SU-DHL-6 (cell line): ENCODE measurements at regions not wholly inside any gene's neighbourhood (a gene's known extent, or its start where the extent isn't known, plus 50 kb on each side); places are given as distances from the start of the nearest gene placed in this dataset.
"Not testable (repeated sequence)": the region's sequence is repeated elsewhere in the genome, so short reads cannot be mapped to it uniquely, and the experiment has no call there.

Source experiments
- H2AFZ ChIP-seq: fragments of 200-600 bp; sonication (generic); 2 replicates; pipeline ENCODE4 v1.6.1; 2014; ENCODE audit warnings: low read depth, mild to moderate bottlenecking, moderate library complexity, mixed read lengths, antibody characterized with exemption, low read length; ENCODE audit not compliant: severe bottlenecking
- H3F3A ChIP-seq: fragments of 200-600 bp; shearing (Covaris generic); 2 replicates; pipeline ENCODE4 v1.6.0; 2016; ENCODE audit warnings: antibody characterized with exemption, mild to moderate bottlenecking; ENCODE audit not compliant: insufficient read depth
- H3K27ac ChIP-seq: fragments of 200-600 bp; sonication (generic); 2 replicates; pipeline ENCODE4 v1.5.1; 2016; ENCODE audit warnings: low read depth, mild to moderate bottlenecking, low read length, moderate library complexity, mixed read lengths
- H3K27me3 ChIP-seq: fragments of 200-600 bp; sonication (generic), shearing (Covaris generic); 2 replicates; pipeline ENCODE4 v1.6.0; 2014; ENCODE audit warnings: mild to moderate bottlenecking, low read length
- H3K36me3 ChIP-seq: fragments of 200-600 bp; sonication (generic); 2 replicates; pipeline ENCODE4 v1.6.1; 2014; ENCODE audit warnings: mild to moderate bottlenecking, low read length, mixed read lengths
- H3K4me2 ChIP-seq: fragments of 300-600, 200-600 bp; shearing (Covaris generic), sonication (generic); 2 replicates; pipeline ENCODE4 v1.6.0; 2014; ENCODE audit warnings: low read length, low read depth, mild to moderate bottlenecking; ENCODE audit not compliant: poor library complexity, severe bottlenecking
- H3K4me3 ChIP-seq: fragments of 200-600 bp; sonication (generic); 2 replicates; pipeline ENCODE4 v1.5.1; 2014; ENCODE audit warnings: antibody characterized with exemption, low read length, mild to moderate bottlenecking, mixed read lengths; ENCODE audit not compliant: insufficient read depth, poor library complexity, severe bottlenecking
- H3K79me2 ChIP-seq: fragments of 200-600 bp; sonication (generic); 2 replicates; pipeline ENCODE4 v1.6.1; 2014; ENCODE audit warnings: mild to moderate bottlenecking, low read length, moderate library complexity; ENCODE audit not compliant: insufficient read depth
- H3K9ac ChIP-seq: fragments of 200-600 bp; sonication (generic); 2 replicates; pipeline ENCODE4 v1.7.0; 2014; ENCODE audit warnings: mild to moderate bottlenecking, low read length
- H3K9me2 ChIP-seq: fragments of 200-600 bp; sonication (generic); replicated peaks from 2 replicates; pipeline ENCODE4 v1.6.1; 2014; ENCODE audit warnings: low read length; ENCODE audit not compliant: insufficient read depth
- H3K9me3 ChIP-seq: fragments of 200-600 bp; sonication (generic); 2 replicates; pipeline ENCODE4 v1.6.1; 2014; ENCODE audit warnings: low read length, mixed read lengths; ENCODE audit not compliant: insufficient read depth
- H4K20me1 ChIP-seq: fragments of 200-600 bp; sonication (generic); 2 replicates; pipeline ENCODE4 v1.6.1; 2014; ENCODE audit warnings: low read depth, mild to moderate bottlenecking, antibody characterized with exemption, low read length, moderate library complexity, mixed read lengths
- EZH2phosphoT487 ChIP-seq: fragments of 200-600 bp; sonication (generic), shearing (Covaris generic); conservative IDR thresholded peaks from 2 replicates; pipeline ENCODE4 v1.6.1; 2018; ENCODE audit warnings: mild to moderate bottlenecking, antibody characterized with exemption, low read length, moderate library complexity, mixed read lengths
- TF ChIP-seq, protein P1 (sequence below): fragments of 200-600 bp; sonication (generic); IDR thresholded peaks from one replicate; pipeline ENCODE4 v1.5.1; 2017; ENCODE audit warnings: antibody characterized with exemption, mild to moderate bottlenecking, low read length, moderate library complexity; ENCODE audit not compliant: insufficient read depth, poor library complexity, severe bottlenecking

- no peaks in the 10 kb centered on the region for H3K9me3 ChIP-seq
- no peaks in the 10 kb centered on the region for H3K79me2 ChIP-seq
- no peaks in the 10 kb centered on the region for H3K36me3 ChIP-seq
- H3K27ac ChIP-seq: no peak overlapping the region
- no peaks in the 10 kb centered on the region for H3K9me2 ChIP-seq
- H3K4me2 ChIP-seq: no peak overlapping the region
- H2AFZ ChIP-seq: no peak overlapping the region
- H4K20me1 ChIP-seq: no peaks in the 10 kb centered on the region
- no peaks in the 10 kb centered on the region for H3F3A ChIP-seq
- no peak overlapping the region for H3K4me3 ChIP-seq
- TF ChIP-seq, protein P1, sequence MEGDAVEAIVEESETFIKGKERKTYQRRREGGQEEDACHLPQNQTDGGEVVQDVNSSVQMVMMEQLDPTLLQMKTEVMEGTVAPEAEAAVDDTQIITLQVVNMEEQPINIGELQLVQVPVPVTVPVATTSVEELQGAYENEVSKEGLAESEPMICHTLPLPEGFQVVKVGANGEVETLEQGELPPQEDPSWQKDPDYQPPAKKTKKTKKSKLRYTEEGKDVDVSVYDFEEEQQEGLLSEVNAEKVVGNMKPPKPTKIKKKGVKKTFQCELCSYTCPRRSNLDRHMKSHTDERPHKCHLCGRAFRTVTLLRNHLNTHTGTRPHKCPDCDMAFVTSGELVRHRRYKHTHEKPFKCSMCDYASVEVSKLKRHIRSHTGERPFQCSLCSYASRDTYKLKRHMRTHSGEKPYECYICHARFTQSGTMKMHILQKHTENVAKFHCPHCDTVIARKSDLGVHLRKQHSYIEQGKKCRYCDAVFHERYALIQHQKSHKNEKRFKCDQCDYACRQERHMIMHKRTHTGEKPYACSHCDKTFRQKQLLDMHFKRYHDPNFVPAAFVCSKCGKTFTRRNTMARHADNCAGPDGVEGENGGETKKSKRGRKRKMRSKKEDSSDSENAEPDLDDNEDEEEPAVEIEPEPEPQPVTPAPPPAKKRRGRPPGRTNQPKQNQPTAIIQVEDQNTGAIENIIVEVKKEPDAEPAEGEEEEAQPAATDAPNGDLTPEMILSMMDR: no peak
- TF ChIP-seq EZH2phosphoT487: no peak
- H3K9ac ChIP-seq: no peak overlapping the region
- H3K27me3 ChIP-seq: no peaks in the 10 kb centered on the region
Measured at GRCh38 chr11:88050247-88050646, 125.0 kb downstream of the RAB38 start.

GRCh38 chr11:88045288-88045687, 130.0 kb downstream of the RAB38 start:
- not testable (repeated sequence) for H4K20me1 ChIP-seq, H3K36me3 ChIP-seq, H3K79me2 ChIP-seq, H3K4me2 ChIP-seq, H3K9me3 ChIP-seq, H3K27me3 ChIP-seq, H3K27ac ChIP-seq, H3F3A ChIP-seq, H3K9ac ChIP-seq, H3K9me2 ChIP-seq, H2AFZ ChIP-seq, H3K4me3 ChIP-seq

- not testable (repeated sequence) for H3F3A ChIP-seq, H4K20me1 ChIP-seq, H3K27me3 ChIP-seq, H3K9me3 ChIP-seq, H2AFZ ChIP-seq, H3K36me3 ChIP-seq, H3K79me2 ChIP-seq, H3K4me2 ChIP-seq, H3K9me2 ChIP-seq, H3K27ac ChIP-seq, H3K9ac ChIP-seq, H3K4me3 ChIP-seq
Measured at GRCh38 chr11:88044658-88045057, 130.6 kb downstream of the RAB38 start.

GRCh38 chr11:88043149-88043548, 132.1 kb downstream of the RAB38 start:
- no peaks in the 10 kb centered on the region for H3K9me2 ChIP-seq
- no peaks in the 10 kb centered on the region for H3K36me3 ChIP-seq
- H3K79me2 ChIP-seq: no peaks in the 10 kb centered on the region
- H3K9me3 ChIP-seq: no peaks in the 10 kb centered on the region
- no peak overlapping the region for H3K9ac ChIP-seq
- H3K4me3 ChIP-seq: no peak overlapping the region
- no peak overlapping the region for H3K4me2 ChIP-seq
- no peaks in the 10 kb centered on the region for H3K27me3 ChIP-seq
- H4K20me1 ChIP-seq: no peaks in the 10 kb centered on the region
- no peak overlapping the region for H2AFZ ChIP-seq
- TF ChIP-seq EZH2phosphoT487: no peak
- TF ChIP-seq, protein P1: no peak
- H3F3A ChIP-seq: no peaks in the 10 kb centered on the region
- no peak overlapping the region for H3K27ac ChIP-seq
